Body of pancreas (tissue), 4 donors: ENCODE measurements at regions not wholly inside any gene's neighbourhood (a gene's known extent, or its start where the extent isn't known, plus 50 kb on each side); places are given as distances from the start of the nearest gene placed in this dataset.

ENCODE experiments used
- ATAC-seq: fragments of 150-250 bp; one replicate; pipeline ENCODE4 v1.9.1; 2016
- DNase-seq, 4 donors: peaks; one replicate each; pipeline ENCODE4 v3.0.0-alpha.2; 2019
- H3K27ac ChIP-seq, 4 donors: fragments of 200-600 bp; sonication (generic); 1 replicate in 3 of 4; 2 replicates in 1 of 4; pipeline versions ENCODE4 v1.5.1 to v1.6.1; 2016 to 2019; ENCODE audit warnings: mild to moderate bottlenecking in 1 of 4, mixed read lengths in 1 of 4, moderate library complexity in 1 of 4
- H3K27me3 ChIP-seq, 2 donors: fragments of 200-600 bp; sonication (generic); one replicate each; pipeline ENCODE4 v1.6.0; 2016; ENCODE audit warnings: mild to moderate bottlenecking in 1 of 2
- H3K36me3 ChIP-seq, 2 donors: fragments of 200-600 bp; sonication (generic); replicated peaks in 1 of 2; 2 replicates each; pipeline ENCODE4 v1.5.1; 2016; ENCODE audit warnings: low read depth in 2 of 2; ENCODE audit not compliant: insufficient read depth in 1 of 2
- H3K4me1 ChIP-seq: fragments of 200-600 bp; sonication (generic); one replicate; pipeline ENCODE4 v1.6.0; 2016
- H3K4me3 ChIP-seq, 2 donors: fragments of 200-600 bp; sonication (generic); 1 replicate in 1 of 2; 2 replicates in 1 of 2; pipeline ENCODE4 v1.5.1; 2016 to 2019
- H3K9me3 ChIP-seq, 3 donors: fragments of 200-600 bp; sonication (generic); 1 replicate in 2 of 3; 2 replicates in 1 of 3; pipeline ENCODE4 v1.5.1; 2016
- POLR2A ChIP-seq, 3 donors: fragments of 450-650 bp; IDR thresholded peaks; one replicate each; pipeline ENCODE4 v1.6.1; 2016; ENCODE audit warnings: antibody characterized with exemption in 3 of 3, mild to moderate bottlenecking in 2 of 3
- WGBS, 2 donors: methylation state at CpG; one replicate each; pipeline ENCODE4 v1.1.5; 2017; 5-methylcytosine and 5-hydroxymethylcytosine counted together
- intact Hi-C: fragments of 100-400 bp; cut with DNase I; formaldehyde crosslinking; loops from one replicate; pipeline ENCODE4 v1.15.1; 2023
- TF ChIP-seq, protein P1 (sequence below), 7 experiments: fragments of 450-650 bp in 4 of 7; fragments of 200-600 bp in 3 of 7; sonication (generic) in 3 of 7; IDR thresholded peaks; one replicate each; pipeline ENCODE4 v1.5.1; 2016 to 2019; ENCODE audit warnings: antibody characterized with exemption in 7 of 7

DNA sequence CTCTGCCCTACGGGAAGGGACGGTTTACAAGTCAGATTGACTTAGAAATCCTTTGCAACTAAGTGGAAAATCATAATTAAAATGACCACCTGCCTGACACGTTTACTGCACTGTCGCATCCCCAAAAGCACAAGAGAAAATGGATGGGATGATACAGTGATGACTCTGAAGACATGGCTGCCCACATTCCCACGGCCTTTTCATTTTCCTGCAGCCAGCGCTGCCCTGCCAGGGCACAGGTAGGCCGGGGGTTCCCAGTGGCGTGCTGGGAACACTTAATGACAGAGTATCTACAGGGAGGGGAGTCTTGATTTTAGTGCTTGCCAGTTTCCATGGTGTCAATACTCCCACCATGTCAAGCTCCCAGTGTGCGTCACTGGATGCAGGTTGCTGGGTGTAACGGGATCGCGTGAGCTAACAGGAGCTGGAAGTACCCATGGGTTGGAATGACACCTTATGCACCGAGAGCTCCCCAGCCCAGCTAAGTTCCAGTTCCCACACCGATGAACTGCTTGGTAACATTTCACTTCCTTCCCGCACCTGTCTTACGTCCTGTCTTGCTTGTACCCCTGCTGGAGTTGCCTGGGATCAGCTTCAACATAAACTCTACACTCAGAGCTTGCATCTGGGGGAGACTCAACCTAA lies 129.0 kb downstream of the ANKRD60 start:
- H3K4me1 ChIP-seq: no peaks in the 10 kb centered on the region
- no peaks in the 10 kb centered on the region for H3K9me3 ChIP-seq
- H3K27me3 ChIP-seq: no peaks in the 10 kb centered on the region
- 69% methylated on average over 16 of the region's 16 CpGs for WGBS, 2 donors
- TF ChIP-seq POLR2A (IDR thresholded peaks at IDR 0.05): no peak
- TF ChIP-seq, protein P1, sequence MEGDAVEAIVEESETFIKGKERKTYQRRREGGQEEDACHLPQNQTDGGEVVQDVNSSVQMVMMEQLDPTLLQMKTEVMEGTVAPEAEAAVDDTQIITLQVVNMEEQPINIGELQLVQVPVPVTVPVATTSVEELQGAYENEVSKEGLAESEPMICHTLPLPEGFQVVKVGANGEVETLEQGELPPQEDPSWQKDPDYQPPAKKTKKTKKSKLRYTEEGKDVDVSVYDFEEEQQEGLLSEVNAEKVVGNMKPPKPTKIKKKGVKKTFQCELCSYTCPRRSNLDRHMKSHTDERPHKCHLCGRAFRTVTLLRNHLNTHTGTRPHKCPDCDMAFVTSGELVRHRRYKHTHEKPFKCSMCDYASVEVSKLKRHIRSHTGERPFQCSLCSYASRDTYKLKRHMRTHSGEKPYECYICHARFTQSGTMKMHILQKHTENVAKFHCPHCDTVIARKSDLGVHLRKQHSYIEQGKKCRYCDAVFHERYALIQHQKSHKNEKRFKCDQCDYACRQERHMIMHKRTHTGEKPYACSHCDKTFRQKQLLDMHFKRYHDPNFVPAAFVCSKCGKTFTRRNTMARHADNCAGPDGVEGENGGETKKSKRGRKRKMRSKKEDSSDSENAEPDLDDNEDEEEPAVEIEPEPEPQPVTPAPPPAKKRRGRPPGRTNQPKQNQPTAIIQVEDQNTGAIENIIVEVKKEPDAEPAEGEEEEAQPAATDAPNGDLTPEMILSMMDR (IDR thresholded peaks at IDR 0.05): no peak
- no peak overlapping the region for H3K27ac ChIP-seq
- intact Hi-C loops: no loop called here
- DNase-seq (no peak), ATAC-seq (no peak)
- no peaks in the 10 kb centered on the region for H3K36me3 ChIP-seq
- no peak overlapping the region for H3K4me3 ChIP-seq

DNA sequence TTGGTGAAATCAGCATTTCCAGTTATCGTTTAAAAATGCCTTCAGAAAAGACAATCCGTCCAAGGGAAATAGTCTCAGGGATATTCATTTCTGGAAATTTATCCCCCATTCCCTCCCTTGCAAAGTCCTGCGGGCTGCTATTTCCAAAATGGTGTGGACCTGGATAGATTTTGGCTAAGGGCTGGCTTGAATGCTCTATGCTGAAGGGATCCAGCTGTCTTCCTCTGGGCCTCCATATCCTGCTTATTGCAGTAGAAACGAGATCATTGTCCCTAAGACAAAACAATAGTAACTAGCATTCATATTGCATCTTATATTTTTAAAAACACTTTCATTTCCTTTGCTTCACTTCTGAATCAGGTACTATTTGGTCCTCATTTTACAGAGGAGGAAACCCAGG lies 129.9 kb downstream of the ANKRD60 start:
- Histone ChIP-seq H3K9me3 (no peaks in the 10 kb centered on the region), H3K27me3 (no peaks in the 10 kb centered on the region), H3K36me3 (no peaks in the 10 kb centered on the region), H3K27ac (no peak overlapping the region), H3K4me1 (no peaks in the 10 kb centered on the region), H3K4me3 (no peak overlapping the region)
- DNase-seq (no peak), ATAC-seq (no peak)
- no peak for TF ChIP-seq POLR2A (IDR thresholded peaks at IDR 0.05)
- TF ChIP-seq, protein P1 (IDR thresholded peaks at IDR 0.05): no peak
- intact Hi-C loops: no loop called here
- 46 to 69% methylated on average over 4 of the region's 4 CpGs for WGBS, 2 donors

DNA sequence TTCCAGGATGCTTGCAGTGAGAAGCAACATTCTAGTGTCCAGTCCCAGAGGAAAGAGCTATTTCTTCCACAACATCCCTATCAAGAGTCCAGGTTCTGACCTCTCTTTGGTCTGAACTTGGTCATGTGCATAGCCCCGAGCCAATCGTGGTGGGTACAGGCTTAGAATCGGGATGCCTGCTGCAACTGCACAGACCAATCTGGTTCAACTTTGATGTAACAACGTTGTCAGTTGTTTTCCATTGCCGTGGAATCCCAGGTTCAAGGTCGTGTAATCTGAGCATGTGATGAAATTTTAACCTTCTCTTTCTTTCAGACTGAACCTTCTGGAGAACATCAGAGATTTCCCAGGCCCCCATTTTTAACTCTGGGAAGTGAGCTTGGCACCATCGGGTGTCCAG lies 130.5 kb downstream of the ANKRD60 start:
- intact Hi-C loops: no loop called here
- no peak for DNase-seq
- Histone ChIP-seq H3K27ac (no peak overlapping the region), H3K36me3 (no peaks in the 10 kb centered on the region), H3K9me3 (no peaks in the 10 kb centered on the region), H3K4me3 (no peak overlapping the region), H3K27me3 (no peaks in the 10 kb centered on the region), H3K4me1 (no peaks in the 10 kb centered on the region)
- 45 to 48% methylated on average over 7 of the region's 7 CpGs for whole genome bisulfite sequencing, 2 donors
- ATAC-seq: no peak
- no peak for TF ChIP-seq POLR2A (IDR thresholded peaks at IDR 0.05)
- TF ChIP-seq, protein P1 (IDR thresholded peaks at IDR 0.05): no peak

DNA sequence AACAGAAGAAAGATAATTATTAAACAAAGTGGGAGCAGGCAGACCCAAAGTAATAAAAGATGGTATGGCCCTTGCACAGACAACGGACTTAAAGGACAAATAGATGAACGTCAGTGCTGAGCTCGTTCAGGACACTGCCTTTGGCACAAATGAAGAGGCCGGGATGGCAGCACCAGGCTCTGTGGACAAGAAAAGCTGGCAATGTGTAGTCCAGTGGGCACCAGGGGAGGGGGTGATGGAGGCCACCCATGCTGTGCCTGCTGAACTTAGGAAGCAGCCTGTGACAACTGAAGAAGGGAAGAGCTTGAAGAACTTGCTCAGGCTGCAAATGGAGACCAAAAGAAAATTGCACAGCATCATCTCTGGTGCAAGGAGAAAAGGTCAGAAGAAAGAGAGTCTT lies 131.0 kb downstream of the ANKRD60 start:
- no peaks in the 10 kb centered on the region for H3K4me1 ChIP-seq
- no peak for TF ChIP-seq POLR2A (IDR thresholded peaks at IDR 0.05)
- TF ChIP-seq, protein P1 (IDR thresholded peaks at IDR 0.05): no peak
- H3K36me3 ChIP-seq: no peaks in the 10 kb centered on the region
- H3K4me3 ChIP-seq: no peak overlapping the region
- DNase-seq: no peak
- no peak for ATAC-seq
- WGBS, 2 donors: 61 to 71% methylated on average over 4 of the region's 4 CpGs
- no peaks in the 10 kb centered on the region for H3K9me3 ChIP-seq
- no peaks in the 10 kb centered on the region for H3K27me3 ChIP-seq
- no peak overlapping the region for H3K27ac ChIP-seq
- intact Hi-C loops: no loop called here

DNA sequence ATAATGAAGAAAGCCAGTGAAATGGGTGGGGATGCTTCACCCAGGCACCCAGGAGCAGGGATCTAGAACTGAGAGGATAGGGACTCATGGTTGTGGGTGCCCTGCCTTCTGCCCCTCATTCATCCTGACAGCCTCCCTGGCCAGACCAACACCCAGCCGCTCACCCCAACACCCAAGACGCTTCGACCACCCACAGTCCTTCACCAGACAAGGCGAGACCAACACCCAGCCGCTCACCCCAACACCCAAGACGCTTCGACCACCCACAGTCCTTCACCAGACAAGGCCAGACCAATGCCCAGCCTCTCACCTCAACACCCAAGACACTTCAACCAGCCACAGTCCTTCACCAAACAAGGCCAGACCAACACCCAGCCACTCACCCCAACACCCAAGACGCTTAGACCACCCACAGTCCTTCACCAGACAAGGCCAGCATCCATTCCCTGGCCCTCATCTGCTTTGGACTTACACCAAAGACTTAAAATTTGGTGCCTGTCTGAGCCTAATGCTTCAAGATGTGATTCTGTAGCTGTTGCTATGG lies 131.5 kb downstream of the ANKRD60 start:
- DNase-seq (no peak), ATAC-seq (no peak)
- TF ChIP-seq POLR2A (IDR thresholded peaks at IDR 0.05): no peak
- TF ChIP-seq, protein P1 (IDR thresholded peaks at IDR 0.05): no peak
- 48 to 59% methylated on average over 8 of the region's 8 CpGs for WGBS, 2 donors
- Histone ChIP-seq H3K9me3 (no peaks in the 10 kb centered on the region), H3K4me3 (no peak overlapping the region), H3K27me3 (no peaks in the 10 kb centered on the region), H3K36me3 (no peaks in the 10 kb centered on the region), H3K27ac (no peak overlapping the region), H3K4me1 (no peaks in the 10 kb centered on the region)
- intact Hi-C loops: no loop called here
